ENCODE measurements at regions not wholly inside any gene's neighbourhood (a gene's known extent, or its start where the extent isn't known, plus 50 kb on each side); places are given as distances from the start of the nearest gene placed in this dataset.

DNA sequence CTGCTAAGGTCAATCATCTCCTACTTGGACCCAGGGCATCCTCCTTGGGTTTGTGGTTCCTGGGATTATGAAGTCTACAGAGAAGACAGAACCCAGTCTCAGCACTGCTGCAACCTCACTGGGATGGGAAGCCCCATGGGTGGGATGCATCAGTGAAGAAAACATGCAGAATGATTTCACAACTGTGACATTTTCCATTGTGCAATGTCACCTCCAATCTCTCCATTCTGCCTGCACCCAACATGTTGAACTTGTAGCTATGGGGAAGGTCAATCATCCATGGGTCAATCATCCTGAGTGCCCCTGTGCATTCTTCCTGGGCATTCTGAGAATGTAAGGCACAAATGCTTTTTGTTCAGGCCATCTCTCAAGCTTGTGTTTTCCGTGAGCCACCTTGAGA lies 1004.4 kb upstream of the TMEM132C start:
- H3K4me3 ChIP-seq (ENCODE audit: severe bottlenecking) = no peak overlapping the region
- no peaks in the 10 kb centered on the region for H3K27me3 ChIP-seq (ENCODE audit: insufficient read depth, poor library complexity, severe bottlenecking)
- TF ChIP-seq, protein P1, sequence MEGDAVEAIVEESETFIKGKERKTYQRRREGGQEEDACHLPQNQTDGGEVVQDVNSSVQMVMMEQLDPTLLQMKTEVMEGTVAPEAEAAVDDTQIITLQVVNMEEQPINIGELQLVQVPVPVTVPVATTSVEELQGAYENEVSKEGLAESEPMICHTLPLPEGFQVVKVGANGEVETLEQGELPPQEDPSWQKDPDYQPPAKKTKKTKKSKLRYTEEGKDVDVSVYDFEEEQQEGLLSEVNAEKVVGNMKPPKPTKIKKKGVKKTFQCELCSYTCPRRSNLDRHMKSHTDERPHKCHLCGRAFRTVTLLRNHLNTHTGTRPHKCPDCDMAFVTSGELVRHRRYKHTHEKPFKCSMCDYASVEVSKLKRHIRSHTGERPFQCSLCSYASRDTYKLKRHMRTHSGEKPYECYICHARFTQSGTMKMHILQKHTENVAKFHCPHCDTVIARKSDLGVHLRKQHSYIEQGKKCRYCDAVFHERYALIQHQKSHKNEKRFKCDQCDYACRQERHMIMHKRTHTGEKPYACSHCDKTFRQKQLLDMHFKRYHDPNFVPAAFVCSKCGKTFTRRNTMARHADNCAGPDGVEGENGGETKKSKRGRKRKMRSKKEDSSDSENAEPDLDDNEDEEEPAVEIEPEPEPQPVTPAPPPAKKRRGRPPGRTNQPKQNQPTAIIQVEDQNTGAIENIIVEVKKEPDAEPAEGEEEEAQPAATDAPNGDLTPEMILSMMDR (IDR thresholded peaks at IDR 0.05; ENCODE audit: poor library complexity, severe bottlenecking) = no peak

GRCh38 chr12:127263621-127264020 lies 1003.3 kb upstream of the TMEM132C start:
- no peak overlapping the region for H3K27ac ChIP-seq (ENCODE audit: poor library complexity, severe bottlenecking)
- no peaks in the 10 kb centered on the region for H3K4me1 ChIP-seq (ENCODE audit: insufficient read depth, poor library complexity, severe bottlenecking)
- H3K9me3 ChIP-seq (ENCODE audit: severe bottlenecking) = no peaks in the 10 kb centered on the region
- DNase-seq (ENCODE audit: low spot score) (no peak), ATAC-seq (ENCODE audit: low read depth) (no peak)
- TF ChIP-seq, protein P1 (IDR thresholded peaks at IDR 0.05; ENCODE audit: poor library complexity, severe bottlenecking) = no peak
- H3K36me3 ChIP-seq (ENCODE audit: low read depth) = no peaks in the 10 kb centered on the region
- no peak overlapping the region for H3K4me3 ChIP-seq (ENCODE audit: severe bottlenecking)
- no peaks in the 10 kb centered on the region for H3K27me3 ChIP-seq (ENCODE audit: insufficient read depth, poor library complexity, severe bottlenecking)

More for the DNA sequence above, 1004.4 kb upstream of the TMEM132C start:
- Histone ChIP-seq H3K4me1 (ENCODE audit: insufficient read depth, poor library complexity, severe bottlenecking) (peaks cover 6% of the 10 kb centered on the region), H3K9me3 (ENCODE audit: severe bottlenecking) (no peaks in the 10 kb centered on the region), H3K36me3 (ENCODE audit: low read depth) (no peaks in the 10 kb centered on the region), H3K27ac (ENCODE audit: poor library complexity, severe bottlenecking) (no peak overlapping the region)
- no peak for ATAC-seq (ENCODE audit: low read depth)
- DNase-seq (ENCODE audit: low spot score) = no peak

DNA sequence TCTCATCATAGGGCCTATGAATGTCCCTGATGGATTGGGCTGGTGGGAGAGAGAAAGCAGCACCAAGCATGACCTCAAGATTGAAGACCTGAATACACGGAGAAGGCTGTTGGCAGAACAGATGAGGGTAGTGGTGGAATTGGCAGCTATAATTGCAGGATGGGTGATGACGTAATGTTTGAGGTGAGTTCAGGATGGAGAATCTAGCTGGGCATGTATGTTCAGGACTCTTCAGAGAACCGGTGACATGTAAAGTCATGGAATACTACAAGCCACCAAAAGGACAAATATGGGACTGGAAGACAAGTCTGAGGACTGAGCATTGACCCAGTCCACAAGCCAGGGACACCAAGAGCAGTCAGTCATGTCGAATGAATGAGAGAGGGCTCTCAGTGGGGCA lies 999.8 kb upstream of the TMEM132C start:
- Histone ChIP-seq H3K36me3 (ENCODE audit: low read depth) (no peaks in the 10 kb centered on the region), H3K27me3 (ENCODE audit: insufficient read depth, poor library complexity, severe bottlenecking) (no peaks in the 10 kb centered on the region), H3K4me3 (ENCODE audit: severe bottlenecking) (no peak overlapping the region), H3K27ac (ENCODE audit: poor library complexity, severe bottlenecking) (no peak overlapping the region), H3K9me3 (ENCODE audit: severe bottlenecking) (no peaks in the 10 kb centered on the region), H3K4me1 (ENCODE audit: insufficient read depth, poor library complexity, severe bottlenecking) (peaks cover 13% of the 10 kb centered on the region)
- no peak for DNase-seq (ENCODE audit: low spot score)
- no peak for ATAC-seq (ENCODE audit: low read depth)
- TF ChIP-seq, protein P1 (IDR thresholded peaks at IDR 0.05; ENCODE audit: poor library complexity, severe bottlenecking) = no peak

- ATAC-seq (ENCODE audit: low read depth) (no peak), DNase-seq (ENCODE audit: low spot score) (no peak)
- no peak overlapping the region for H3K4me3 ChIP-seq (ENCODE audit: severe bottlenecking)
- H3K36me3 ChIP-seq (ENCODE audit: low read depth) = no peaks in the 10 kb centered on the region
- H3K27me3 ChIP-seq (ENCODE audit: insufficient read depth, poor library complexity, severe bottlenecking) = no peaks in the 10 kb centered on the region
- no peak overlapping the region for H3K27ac ChIP-seq (ENCODE audit: poor library complexity, severe bottlenecking)
- TF ChIP-seq, protein P1 (IDR thresholded peaks at IDR 0.05; ENCODE audit: poor library complexity, severe bottlenecking) = no peak
- no peaks in the 10 kb centered on the region for H3K9me3 ChIP-seq (ENCODE audit: severe bottlenecking)
- peaks cover 23% of the 10 kb centered on the region for H3K4me1 ChIP-seq (ENCODE audit: insufficient read depth, poor library complexity, severe bottlenecking)
Observed at GRCh38 chr12:127268213-127268612, 998.8 kb upstream of the TMEM132C start.

DNA sequence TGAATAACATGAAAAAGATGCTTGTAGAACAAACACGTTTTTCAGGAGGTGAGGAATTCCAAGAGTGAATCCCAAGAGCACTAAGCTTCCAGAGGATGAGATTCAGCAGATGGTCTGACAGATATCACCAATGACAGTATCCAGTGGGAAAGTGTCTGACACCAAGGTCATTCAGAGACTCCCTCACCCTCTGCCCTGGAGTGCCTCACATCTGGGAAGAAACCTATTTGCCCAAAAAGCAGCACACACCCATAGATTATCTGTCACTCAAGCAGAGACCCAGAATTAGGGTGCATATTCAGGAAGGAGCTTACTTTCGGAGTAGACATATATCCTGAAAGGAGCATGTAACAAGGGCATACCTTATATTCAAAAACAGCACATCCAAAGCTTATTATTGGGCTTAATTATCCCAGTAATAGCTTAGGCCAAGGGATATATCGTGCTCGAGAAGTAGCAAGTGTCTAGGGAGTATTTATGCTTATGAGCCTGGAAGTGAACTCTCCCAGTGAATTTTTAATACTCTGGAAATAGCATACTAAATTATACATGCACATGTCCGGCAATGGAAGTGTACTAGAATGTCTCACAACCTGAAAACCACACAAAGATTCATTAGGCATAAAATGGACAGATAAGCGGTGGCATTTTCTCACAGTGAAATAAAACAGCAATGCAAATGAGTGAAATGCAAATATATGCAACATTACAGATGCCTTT lies 998.1 kb upstream of the TMEM132C start:
- H3K4me1 ChIP-seq (ENCODE audit: insufficient read depth, poor library complexity, severe bottlenecking) = peaks cover 30% of the 10 kb centered on the region
- DNase-seq (ENCODE audit: low spot score) = no peak
- TF ChIP-seq, protein P1 (IDR thresholded peaks at IDR 0.05; ENCODE audit: poor library complexity, severe bottlenecking) = no peak
- H3K27ac ChIP-seq (ENCODE audit: poor library complexity, severe bottlenecking) = peak overlapping the region; percentile 58
- H3K4me3 ChIP-seq (ENCODE audit: severe bottlenecking) = no peak overlapping the region
- H3K36me3 ChIP-seq (ENCODE audit: low read depth) = no peaks in the 10 kb centered on the region
- no peak for ATAC-seq (ENCODE audit: low read depth)
- H3K27me3 ChIP-seq (ENCODE audit: insufficient read depth, poor library complexity, severe bottlenecking) = no peaks in the 10 kb centered on the region
- no peaks in the 10 kb centered on the region for H3K9me3 ChIP-seq (ENCODE audit: severe bottlenecking)
